GM12872 (cell line): ENCODE measurements at regions not wholly inside any gene's neighbourhood (a gene's known extent, or its start where the extent isn't known, plus 50 kb on each side); places are given as distances from the start of the nearest gene placed in this dataset.

ENCODE experiments used
- TF ChIP-seq, protein P1 (sequence below): IDR thresholded peaks from 3 replicates; pipeline ENCODE4 v1.5.1; 2011; ENCODE audit warnings: low read depth, mild to moderate bottlenecking, low read length, moderate library complexity; ENCODE audit not compliant: insufficient read depth

DNA sequence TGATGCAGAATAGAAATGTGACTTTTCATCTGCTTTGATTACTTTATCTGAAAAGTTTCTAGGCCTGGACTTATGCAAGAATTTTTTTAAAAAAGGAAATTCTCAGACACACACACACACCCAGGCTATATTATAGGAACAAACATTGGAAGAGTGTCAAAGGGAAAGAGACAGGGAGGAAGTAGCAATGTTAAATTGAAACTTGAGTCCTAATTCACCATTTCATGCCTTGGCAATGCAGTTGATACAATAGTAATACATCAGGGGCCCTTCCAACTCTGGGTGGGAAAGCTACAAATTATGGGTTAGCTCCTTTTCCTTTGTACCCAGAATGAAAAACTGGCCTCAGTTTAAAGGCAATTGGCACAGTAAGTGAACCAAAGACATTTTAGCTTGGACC lies 258.0 kb upstream of the LYZL1 start:
- TF ChIP-seq, protein P1, sequence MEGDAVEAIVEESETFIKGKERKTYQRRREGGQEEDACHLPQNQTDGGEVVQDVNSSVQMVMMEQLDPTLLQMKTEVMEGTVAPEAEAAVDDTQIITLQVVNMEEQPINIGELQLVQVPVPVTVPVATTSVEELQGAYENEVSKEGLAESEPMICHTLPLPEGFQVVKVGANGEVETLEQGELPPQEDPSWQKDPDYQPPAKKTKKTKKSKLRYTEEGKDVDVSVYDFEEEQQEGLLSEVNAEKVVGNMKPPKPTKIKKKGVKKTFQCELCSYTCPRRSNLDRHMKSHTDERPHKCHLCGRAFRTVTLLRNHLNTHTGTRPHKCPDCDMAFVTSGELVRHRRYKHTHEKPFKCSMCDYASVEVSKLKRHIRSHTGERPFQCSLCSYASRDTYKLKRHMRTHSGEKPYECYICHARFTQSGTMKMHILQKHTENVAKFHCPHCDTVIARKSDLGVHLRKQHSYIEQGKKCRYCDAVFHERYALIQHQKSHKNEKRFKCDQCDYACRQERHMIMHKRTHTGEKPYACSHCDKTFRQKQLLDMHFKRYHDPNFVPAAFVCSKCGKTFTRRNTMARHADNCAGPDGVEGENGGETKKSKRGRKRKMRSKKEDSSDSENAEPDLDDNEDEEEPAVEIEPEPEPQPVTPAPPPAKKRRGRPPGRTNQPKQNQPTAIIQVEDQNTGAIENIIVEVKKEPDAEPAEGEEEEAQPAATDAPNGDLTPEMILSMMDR = no peak

DNA sequence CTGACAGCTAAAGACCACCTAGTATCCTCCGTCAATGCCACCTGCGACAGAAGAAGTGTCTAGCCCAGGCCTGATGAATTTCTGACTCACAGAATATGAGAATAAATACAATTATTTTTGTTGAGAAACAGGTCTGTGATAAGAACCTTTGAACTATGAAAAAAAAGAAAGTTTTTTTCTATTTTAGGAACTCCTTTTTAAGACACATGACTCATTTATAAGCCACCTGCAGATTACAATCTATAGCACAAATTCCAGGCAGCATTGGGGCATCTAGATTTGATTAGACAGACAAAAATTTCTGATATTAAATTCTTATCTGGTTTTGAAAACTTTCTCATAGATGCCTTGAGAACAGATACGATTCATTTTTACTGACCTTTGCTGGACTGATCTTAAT lies 256.7 kb upstream of the LYZL1 start:
- TF ChIP-seq, protein P1 = no peak

DNA sequence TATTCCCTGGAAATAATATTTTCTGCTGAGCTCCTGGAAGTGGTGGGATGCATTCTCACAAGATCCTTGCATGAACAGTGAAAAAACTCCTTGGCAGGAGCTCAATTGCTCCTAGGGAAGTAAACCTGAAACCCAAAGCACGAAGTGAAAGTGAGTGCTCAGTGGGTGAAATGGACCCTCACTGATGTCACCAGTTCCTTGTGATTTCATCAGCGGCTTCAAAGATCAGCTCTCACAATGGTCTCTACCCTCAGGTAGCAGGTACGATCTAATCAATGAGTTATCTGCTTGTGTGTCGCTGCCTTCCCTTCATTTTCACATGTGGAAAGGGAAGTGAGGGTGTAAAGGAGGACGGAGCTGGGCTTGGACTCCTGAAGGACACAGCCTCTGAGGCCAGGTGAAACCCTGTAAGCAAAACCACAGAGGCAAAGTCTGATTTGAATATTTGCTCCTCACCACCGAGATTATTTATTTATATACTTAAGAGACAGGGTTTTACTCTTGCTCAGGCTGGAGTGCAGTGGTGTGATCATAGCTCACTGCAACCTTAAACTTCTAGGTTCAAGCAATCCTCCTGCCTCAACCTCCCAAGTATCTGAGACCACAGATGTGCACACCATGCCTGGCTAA lies 255.4 kb upstream of the LYZL1 start:
- TF ChIP-seq, protein P1 = no peak

DNA sequence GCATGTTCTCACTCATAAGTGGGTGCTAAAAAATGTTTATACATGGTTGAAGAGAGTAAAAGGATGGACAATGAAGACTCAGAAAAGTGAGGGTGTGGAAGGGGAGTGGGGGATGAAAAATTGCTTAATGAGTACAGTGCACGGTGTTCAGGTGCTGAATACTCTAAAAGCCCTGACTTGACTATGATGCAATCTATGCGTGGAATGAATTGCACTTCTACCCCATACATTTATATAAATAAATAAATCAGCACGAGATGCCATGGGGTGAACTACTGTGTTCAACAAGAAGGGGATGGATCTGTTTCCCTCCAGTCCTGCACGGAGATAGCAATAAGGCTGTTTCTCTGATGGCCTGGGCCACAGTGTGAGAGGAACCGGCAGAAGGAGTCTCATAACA lies 254.3 kb upstream of the LYZL1 start:
- TF ChIP-seq, protein P1 = no peak

DNA sequence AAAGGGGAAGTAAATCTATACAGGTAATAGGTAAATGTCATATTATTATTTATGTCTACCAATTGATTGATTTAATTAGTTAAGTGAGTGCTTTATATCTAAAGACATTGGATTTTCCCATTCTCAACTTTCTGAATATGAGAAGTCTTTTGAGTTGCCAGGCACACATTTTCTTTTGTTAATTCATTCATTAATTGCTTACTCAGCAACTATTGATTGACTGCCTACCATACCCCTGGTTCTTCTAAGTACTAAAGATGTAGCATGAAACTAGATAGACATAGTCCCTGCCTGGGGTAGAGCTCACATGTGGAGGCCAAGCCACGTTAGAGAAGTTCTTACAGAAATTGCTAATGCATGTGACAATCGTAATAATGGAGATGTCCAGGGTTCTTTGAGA lies 253.1 kb upstream of the LYZL1 start:
- TF ChIP-seq, protein P1 = no peak

DNA sequence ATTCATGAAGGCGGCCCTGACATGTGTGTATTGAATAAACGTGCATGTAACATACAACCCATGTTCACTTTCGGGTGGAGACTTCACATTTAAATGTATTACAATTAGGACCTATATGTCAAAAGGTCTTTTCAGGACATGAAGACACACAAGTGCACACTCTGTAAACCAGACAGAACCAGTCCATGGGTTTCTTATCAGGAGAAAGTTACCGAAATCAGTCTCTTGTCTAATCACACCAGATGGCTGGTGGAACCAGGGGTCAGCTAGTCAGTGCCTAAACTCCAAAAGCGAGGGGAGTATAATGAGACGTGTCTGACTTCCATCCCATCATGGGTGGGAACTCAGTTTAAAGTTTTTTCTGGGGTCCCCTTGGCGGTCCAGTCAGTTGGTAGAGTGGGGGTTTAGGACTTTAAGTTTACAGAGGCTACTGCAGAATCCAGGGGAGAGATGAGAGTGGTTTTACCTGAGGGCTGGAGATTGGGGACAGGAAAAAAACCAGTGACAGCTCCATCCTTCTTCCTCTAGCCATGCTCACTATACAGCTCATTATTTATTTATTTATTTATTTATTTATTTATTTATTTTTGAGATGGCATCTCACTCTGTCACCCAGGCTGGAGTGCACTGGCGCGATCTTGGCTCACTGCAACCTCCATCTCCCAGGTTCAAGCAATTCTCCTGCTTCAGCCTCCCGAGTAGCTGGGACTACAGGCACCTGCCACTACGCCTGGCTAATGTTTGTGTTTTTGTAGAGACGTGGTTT lies 251.3 kb upstream of the LYZL1 start:
- TF ChIP-seq, protein P1 = no peak

DNA sequence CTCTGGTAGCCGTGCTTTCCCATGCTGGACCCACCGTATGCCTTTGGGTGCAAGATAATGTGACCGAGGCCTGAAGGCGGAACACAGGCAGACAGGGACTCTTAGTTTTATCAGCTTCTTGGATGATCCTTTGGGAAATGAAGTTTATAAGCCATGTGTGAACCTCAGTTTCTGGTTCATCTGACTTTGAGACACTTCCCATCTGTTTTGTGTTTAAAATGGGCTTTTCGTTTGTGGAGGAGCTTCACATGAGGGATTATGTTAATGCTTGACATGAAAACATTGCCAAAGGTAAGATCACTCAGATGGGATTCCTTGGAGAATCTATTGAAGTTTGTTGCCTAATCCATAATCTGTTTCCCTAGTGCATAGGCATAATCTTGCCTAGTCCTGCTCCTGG lies 249.8 kb upstream of the LYZL1 start:
- TF ChIP-seq, protein P1 = no peak
